Medulla oblongata (tissue), 1 donor: ENCODE measurements at regions not wholly inside any gene's neighbourhood (a gene's known extent, or its start where the extent isn't known, plus 50 kb on each side); places are given as distances from the start of the nearest gene placed in this dataset.
A peak's percentile ranks its signal among the peaks of the same experiment; 100 is the strongest.

ENCODE experiments used
- DNase-seq: peaks from one replicate; pipeline ENCODE4 v3.0.0-alpha.2; 2015; ENCODE audit errors: extremely low spot score

- DNase-seq, result no peak
Measured at GRCh38 chr4:104942990-104943743, 203.5 kb upstream of the TET2 start.

GRCh38 chr4:104944596-104944995 is 202.1 kb upstream of the TET2 start:
- DNase-seq, result no peak

- no peak for DNase-seq
Measured at GRCh38 chr4:104964410-104965175, 182.1 kb upstream of the TET2 start.

- peak; percentile 82 for DNase-seq
Measured at GRCh38 chr4:104966349-104967033, 180.2 kb upstream of the TET2 start.

- DNase-seq, result no peak
Measured at GRCh38 chr4:104967034-104967401, 179.7 kb upstream of the TET2 start.

GRCh38 chr4:104969394-104970082 is 177.1 kb upstream of the TET2 start:
- no peak for DNase-seq

GRCh38 chr4:104971462-104971861 is 175.2 kb upstream of the TET2 start:
- no peak for DNase-seq

- no peak for DNase-seq
Measured at GRCh38 chr4:104973708-104974107, 173.0 kb upstream of the TET2 start.

- DNase-seq, result no peak
Measured at GRCh38 chr4:104975617-104976016, 171.1 kb upstream of the TET2 start.

- no peak for DNase-seq
Measured at GRCh38 chr4:104976262-104976661, 170.4 kb upstream of the TET2 start.

- no peak for DNase-seq
Measured at GRCh38 chr4:104979083-104979760, 167.5 kb upstream of the TET2 start.

- DNase-seq, result no peak
Measured at GRCh38 chr4:104983615-104984179, 163.0 kb upstream of the TET2 start.

GRCh38 chr4:104986306-104986705 is 160.4 kb upstream of the TET2 start:
- DNase-seq, result no peak

- no peak for DNase-seq
Measured at GRCh38 chr4:104989371-104989770, 157.3 kb upstream of the TET2 start.

- DNase-seq, result no peak
Measured at GRCh38 chr4:105002278-105002677, 144.4 kb upstream of the TET2 start.

- DNase-seq, result no peak
Measured at GRCh38 chr4:105014234-105014633, 132.4 kb upstream of the TET2 start.

- peak; percentile 48 for DNase-seq
Measured at GRCh38 chr4:105014635-105015034, 132.0 kb upstream of the TET2 start.

GRCh38 chr4:105015750-105016149 is 130.9 kb upstream of the TET2 start:
- DNase-seq, result no peak

GRCh38 chr4:105022811-105023667 is 123.6 kb upstream of the TET2 start:
- DNase-seq, result no peak

- no peak for DNase-seq
Measured at GRCh38 chr4:105023668-105024055, 123.0 kb upstream of the TET2 start.
